ENCODE measurements at regions not wholly inside any gene's neighbourhood (a gene's known extent, or its start where the extent isn't known, plus 50 kb on each side); places are given as distances from the start of the nearest gene placed in this dataset.

GRCh38 chr5:68047035-68047434 lies 168.5 kb upstream of the PIK3R1 start:
- ChIA-PET POLR2A (interaction anchor here (0.9 kb wide), 1 partner anchor 132 kb away, joined by 4 read pairs; no protein-coding TSS in a partner anchor), CTCF (no interaction called here)
- Histone ChIP-seq H3K9ac (replicated peaks; ENCODE audit: extremely low read depth, insufficient read depth, low read length) (no peak overlapping the region), H2AFZ (ENCODE audit: low read depth, low read length) (no peak overlapping the region), H3K4me2 (ENCODE audit: insufficient read depth, low read length) (no peak overlapping the region), H3K27ac (ENCODE audit: insufficient read depth, low read depth, low read length) (no peak overlapping the region), H3K79me2 (ENCODE audit: control insufficient read depth, insufficient read depth, low read length) (no peaks in the 10 kb centered on the region), H3K9me1 (replicated peaks; ENCODE audit: control insufficient read depth, extremely low read depth, insufficient read depth, low read length) (no peaks in the 10 kb centered on the region), H3K27me3 (ENCODE audit: control insufficient read depth in 2 of 2, insufficient read depth in 2 of 2, low read length in 2 of 2) (no peaks in the 10 kb centered on the region), H3K9me3 (replicated peaks; ENCODE audit: control insufficient read depth, insufficient read depth, low read length) (no peaks in the 10 kb centered on the region), H3K4me3 (replicated peaks in 1 of 3; ENCODE audit: insufficient read depth in 1 of 3, low read depth in 1 of 3, low read length in 3 of 3) (no peak overlapping the region), H3K4me1 (ENCODE audit: control insufficient read depth, extremely low read depth, insufficient read depth, low read length) (no peaks in the 10 kb centered on the region), H3K36me3 (ENCODE audit: control insufficient read depth in 2 of 2, extremely low read depth in 1 of 2, insufficient read depth in 2 of 2, low read length in 2 of 2) (no peaks in the 10 kb centered on the region), H4K20me1 (replicated peaks; ENCODE audit: control insufficient read depth, extremely low read depth, insufficient read depth, low read length) (no peaks in the 10 kb centered on the region)
- FAIRE-seq (no peak), DNase-seq (ENCODE audit: low read depth, low spot score) (no peak)
- TF ChIP-seq CTCF (IDR thresholded peaks at IDR 0.05; ENCODE audit: extremely low read depth in 1 of 2, insufficient read depth in 1 of 2, low read depth in 1 of 2, low read length in 2 of 2), result no peak
- TF ChIP-seq POLR2A (IDR thresholded peaks at IDR 0.05; ENCODE audit: low read depth, low read length), result no peak
- no peak for TF ChIP-seq MAX (IDR thresholded peaks at IDR 0.05; ENCODE audit: insufficient read depth, insufficient read length)
- no peak for TF ChIP-seq GATA2 (IDR thresholded peaks at IDR 0.05; ENCODE audit: insufficient read depth, insufficient read length, low read depth, low read length)
- BruUV-seq (replicated peaks), result no TSS peak
- intact Hi-C loops (cut with micrococcal nuclease) (no loop called here), dilution Hi-C loops (cut with MboI; ENCODE audit: extremely low pct_ligation_motif_present, low sequenced_read_pairs) (no loop called here)

GRCh38 chr5:68046445-68046844 lies 169.1 kb upstream of the PIK3R1 start:
- no peak overlapping the region for H2AFZ ChIP-seq (ENCODE audit: low read depth, low read length)

More at GRCh38 chr5:68046445-68046844, 169.1 kb upstream of the PIK3R1 start:
- Histone ChIP-seq H3K9me1 (replicated peaks; ENCODE audit: control insufficient read depth, extremely low read depth, insufficient read depth, low read length) (no peaks in the 10 kb centered on the region), H3K9ac (replicated peaks; ENCODE audit: extremely low read depth, insufficient read depth, low read length) (no peak overlapping the region), H3K4me3 (replicated peaks in 1 of 3; ENCODE audit: insufficient read depth in 1 of 3, low read depth in 1 of 3, low read length in 3 of 3) (no peak overlapping the region), H4K20me1 (replicated peaks; ENCODE audit: control insufficient read depth, extremely low read depth, insufficient read depth, low read length) (no peaks in the 10 kb centered on the region), H3K4me1 (ENCODE audit: control insufficient read depth, extremely low read depth, insufficient read depth, low read length) (no peaks in the 10 kb centered on the region), H3K27me3 (ENCODE audit: control insufficient read depth in 2 of 2, insufficient read depth in 2 of 2, low read length in 2 of 2) (no peaks in the 10 kb centered on the region), H3K4me2 (ENCODE audit: insufficient read depth, low read length) (no peak overlapping the region), H3K36me3 (ENCODE audit: control insufficient read depth in 2 of 2, extremely low read depth in 1 of 2, insufficient read depth in 2 of 2, low read length in 2 of 2) (no peaks in the 10 kb centered on the region), H3K9me3 (replicated peaks; ENCODE audit: control insufficient read depth, insufficient read depth, low read length) (no peaks in the 10 kb centered on the region), H3K79me2 (ENCODE audit: control insufficient read depth, insufficient read depth, low read length) (no peaks in the 10 kb centered on the region), H3K27ac (ENCODE audit: insufficient read depth, low read depth, low read length) (no peak overlapping the region)
- intact Hi-C loops (cut with micrococcal nuclease), result no loop called here
- FAIRE-seq (peak; percentile 31), DNase-seq (ENCODE audit: low read depth, low spot score) (peak; percentile 42)
- POLR2A ChIA-PET, result interaction anchor here (0.9 kb wide), 1 partner anchor 131 kb away, joined by 4 read pairs; no protein-coding TSS in a partner anchor
- peak; percentile 60 for TF ChIP-seq FOS (IDR thresholded peaks at IDR 0.05; ENCODE audit: borderline replicate concordance, insufficient read depth, low read length)
- no peak for TF ChIP-seq MYC (IDR thresholded peaks at IDR 0.05; ENCODE audit: low read depth, low read length)
- TF ChIP-seq JUN (IDR thresholded peaks at IDR 0.05; ENCODE audit: borderline replicate concordance, insufficient read depth, insufficient read length, low read depth), result peak; percentile 62
- CTCF ChIA-PET, result no interaction called here
- BruUV-seq (replicated peaks), result no TSS peak
- dilution Hi-C loops (cut with MboI; ENCODE audit: extremely low pct_ligation_motif_present, low sequenced_read_pairs), result no loop called here

Measured in endothelial cell of umbilical vein (primary cell).